Upper lobe of left lung (tissue), 4 donors: ENCODE measurements at regions not wholly inside any gene's neighbourhood (a gene's known extent, or its start where the extent isn't known, plus 50 kb on each side); places are given as distances from the start of the nearest gene placed in this dataset.

Source experiments
- EP300 ChIP-seq, 4 donors: sonication (generic); formaldehyde crosslinking; IDR thresholded peaks; one replicate each; pipeline ENCODE4 v1.5.1; 2017; ENCODE audit warnings: antibody characterized with exemption in 4 of 4, control low read depth in 2 of 4
- TF ChIP-seq, protein P1 (sequence below), 6 experiments: fragments of 450-650 bp in 4 of 6; fragments of 200-600 bp in 2 of 6; sonication (generic) in 2 of 6; IDR thresholded peaks; one replicate each; pipeline ENCODE4 v1.5.1; 2016 to 2019; ENCODE audit warnings: antibody characterized with exemption in 6 of 6

- TF ChIP-seq, protein P1, sequence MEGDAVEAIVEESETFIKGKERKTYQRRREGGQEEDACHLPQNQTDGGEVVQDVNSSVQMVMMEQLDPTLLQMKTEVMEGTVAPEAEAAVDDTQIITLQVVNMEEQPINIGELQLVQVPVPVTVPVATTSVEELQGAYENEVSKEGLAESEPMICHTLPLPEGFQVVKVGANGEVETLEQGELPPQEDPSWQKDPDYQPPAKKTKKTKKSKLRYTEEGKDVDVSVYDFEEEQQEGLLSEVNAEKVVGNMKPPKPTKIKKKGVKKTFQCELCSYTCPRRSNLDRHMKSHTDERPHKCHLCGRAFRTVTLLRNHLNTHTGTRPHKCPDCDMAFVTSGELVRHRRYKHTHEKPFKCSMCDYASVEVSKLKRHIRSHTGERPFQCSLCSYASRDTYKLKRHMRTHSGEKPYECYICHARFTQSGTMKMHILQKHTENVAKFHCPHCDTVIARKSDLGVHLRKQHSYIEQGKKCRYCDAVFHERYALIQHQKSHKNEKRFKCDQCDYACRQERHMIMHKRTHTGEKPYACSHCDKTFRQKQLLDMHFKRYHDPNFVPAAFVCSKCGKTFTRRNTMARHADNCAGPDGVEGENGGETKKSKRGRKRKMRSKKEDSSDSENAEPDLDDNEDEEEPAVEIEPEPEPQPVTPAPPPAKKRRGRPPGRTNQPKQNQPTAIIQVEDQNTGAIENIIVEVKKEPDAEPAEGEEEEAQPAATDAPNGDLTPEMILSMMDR (IDR thresholded peaks at IDR 0.05), result no peak
- no peak for TF ChIP-seq EP300 (IDR thresholded peaks at IDR 0.05)
Measured at GRCh38 chrX:142923201-142923600, 102.5 kb upstream of the SPANXN4 start.
